ENCODE measurements at regions not wholly inside any gene's neighbourhood (a gene's known extent, or its start where the extent isn't known, plus 50 kb on each side); places are given as distances from the start of the nearest gene placed in this dataset.

- no peaks in the 10 kb centered on the region for H3K9me3 ChIP-seq (ENCODE audit: control insufficient read depth, insufficient read depth, low read length)
- H3K9me3 Mint-ChIP-seq, result peaks cover 15 to 26% of the 10 kb centered on the region in 2 donors
- no peak overlapping the region for H3K27ac Mint-ChIP-seq
- no peaks in the 10 kb centered on the region for H3K36me3 ChIP-seq (ENCODE audit: control insufficient read depth, insufficient read depth, low read length)
- no peak for TF ChIP-seq CTCF (IDR thresholded peaks at IDR 0.05)
- H3K4me1 Mint-ChIP-seq, result no peaks in the 10 kb centered on the region
- no peaks in the 10 kb centered on the region for H3K36me3 Mint-ChIP-seq
- no peak overlapping the region for H3K4me3 Mint-ChIP-seq
- no peaks in the 10 kb centered on the region for H3K27me3 Mint-ChIP-seq (ENCODE audit: low read depth in 2 of 2)
- no peaks in the 10 kb centered on the region for H3K4me1 ChIP-seq (ENCODE audit: control insufficient read depth, insufficient read depth, low read length)
- H3K27ac ChIP-seq (ENCODE audit: low read length), result no peak overlapping the region
- no peak overlapping the region for H3K4me3 ChIP-seq (ENCODE audit: low read length)
- 84% methylated on average over 9 of the region's 9 CpGs for WGBS (ENCODE audit: insufficient coverage)
- no peaks in the 10 kb centered on the region for H3K27me3 ChIP-seq (ENCODE audit: control insufficient read depth, insufficient read depth, low read length)
- DNase-seq (no peak), ATAC-seq (no peak)
- intact Hi-C loops (cut with micrococcal nuclease), result no loop called here
These were observed 189.6 kb upstream of the CSNK1A1L start for GRCh38 chr13:37295071-37295470.

- H3K27me3 Mint-ChIP-seq (ENCODE audit: low read depth in 2 of 2), result no peaks in the 10 kb centered on the region
- TF ChIP-seq CTCF (IDR thresholded peaks at IDR 0.05), result no peak
- H3K4me3 Mint-ChIP-seq, result no peak overlapping the region
- 93% methylated on average over 5 of the region's 6 CpGs for WGBS (ENCODE audit: insufficient coverage)
- no peaks in the 10 kb centered on the region for H3K27me3 ChIP-seq (ENCODE audit: control insufficient read depth, insufficient read depth, low read length)
- no peaks in the 10 kb centered on the region for H3K4me1 ChIP-seq (ENCODE audit: control insufficient read depth, insufficient read depth, low read length)
- no peak overlapping the region for H3K27ac ChIP-seq (ENCODE audit: low read length)
- no peak for DNase-seq
- ATAC-seq, result no peak
- intact Hi-C loops (cut with micrococcal nuclease), result no loop called here
- H3K9me3 ChIP-seq (ENCODE audit: control insufficient read depth, insufficient read depth, low read length), result no peaks in the 10 kb centered on the region
- no peaks in the 10 kb centered on the region for H3K36me3 Mint-ChIP-seq
- no peak overlapping the region for H3K4me3 ChIP-seq (ENCODE audit: low read length)
- H3K4me1 Mint-ChIP-seq, result no peaks in the 10 kb centered on the region
- no peaks in the 10 kb centered on the region for H3K36me3 ChIP-seq (ENCODE audit: control insufficient read depth, insufficient read depth, low read length)
- H3K9me3 Mint-ChIP-seq, result peaks cover 15 to 26% of the 10 kb centered on the region in 2 donors
- no peak overlapping the region for H3K27ac Mint-ChIP-seq
These were observed 189.0 kb upstream of the CSNK1A1L start for GRCh38 chr13:37294472-37294871.

DNA sequence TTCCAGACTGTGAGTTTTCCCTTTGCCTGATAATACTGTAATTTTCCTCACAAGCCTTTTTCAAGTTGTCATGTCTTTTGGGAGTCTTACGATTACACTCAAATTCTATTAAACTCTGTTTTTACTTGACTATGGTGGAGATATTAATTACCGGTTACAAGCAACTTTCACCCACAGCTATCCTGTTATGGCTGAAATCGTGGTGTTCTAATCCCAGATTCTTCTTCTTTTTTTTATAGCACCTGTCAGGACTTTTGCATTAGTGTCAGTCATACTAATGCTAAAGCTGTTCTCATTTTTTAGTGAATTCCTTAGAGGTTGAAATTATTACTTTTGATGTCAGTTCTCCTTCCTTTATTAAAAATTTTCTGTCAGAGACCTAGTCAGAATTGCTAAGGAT lies 187.8 kb upstream of the CSNK1A1L start:
- Histone ChIP-seq H3K36me3 (ENCODE audit: control insufficient read depth, insufficient read depth, low read length) (no peaks in the 10 kb centered on the region), H3K27ac (ENCODE audit: low read length) (no peak overlapping the region), H3K4me3 (ENCODE audit: low read length) (no peak overlapping the region), H3K27me3 (ENCODE audit: control insufficient read depth, insufficient read depth, low read length) (no peaks in the 10 kb centered on the region), H3K9me3 (ENCODE audit: control insufficient read depth, insufficient read depth, low read length) (no peaks in the 10 kb centered on the region), H3K4me1 (ENCODE audit: control insufficient read depth, insufficient read depth, low read length) (no peaks in the 10 kb centered on the region)
- peaks cover 13 to 21% of the 10 kb centered on the region in 2 donors for H3K9me3 Mint-ChIP-seq
- TF ChIP-seq CTCF (IDR thresholded peaks at IDR 0.05), result no peak
- no peak overlapping the region for H3K4me3 Mint-ChIP-seq
- H3K36me3 Mint-ChIP-seq, result no peaks in the 10 kb centered on the region
- DNase-seq (no peak), ATAC-seq (no peak)
- no peak overlapping the region for H3K27ac Mint-ChIP-seq
- H3K4me1 Mint-ChIP-seq, result no peaks in the 10 kb centered on the region
- intact Hi-C loops (cut with micrococcal nuclease), result no loop called here
- H3K27me3 Mint-ChIP-seq (ENCODE audit: low read depth in 2 of 2), result no peaks in the 10 kb centered on the region
- WGBS (ENCODE audit: insufficient coverage), result 92% methylated on average over 2 of the region's 3 CpGs

- peaks cover 14 to 17% of the 10 kb centered on the region in 2 donors for H3K9me3 Mint-ChIP-seq
- H3K27me3 Mint-ChIP-seq (ENCODE audit: low read depth in 2 of 2), result no peaks in the 10 kb centered on the region
- H3K4me3 ChIP-seq (ENCODE audit: low read length), result no peak overlapping the region
- H3K4me1 Mint-ChIP-seq, result no peaks in the 10 kb centered on the region
- DNase-seq, result no peak
- no peak overlapping the region for H3K27ac ChIP-seq (ENCODE audit: low read length)
- no CpG with 5 or more reads among the region's 6 CpGs for WGBS (ENCODE audit: insufficient coverage)
- TF ChIP-seq CTCF (IDR thresholded peaks at IDR 0.05), result no peak
- no peaks in the 10 kb centered on the region for H3K27me3 ChIP-seq (ENCODE audit: control insufficient read depth, insufficient read depth, low read length)
- no peak overlapping the region for H3K4me3 Mint-ChIP-seq
- H3K4me1 ChIP-seq (ENCODE audit: control insufficient read depth, insufficient read depth, low read length), result no peaks in the 10 kb centered on the region
- H3K36me3 ChIP-seq (ENCODE audit: control insufficient read depth, insufficient read depth, low read length), result no peaks in the 10 kb centered on the region
- H3K9me3 ChIP-seq (ENCODE audit: control insufficient read depth, insufficient read depth, low read length), result no peaks in the 10 kb centered on the region
- ATAC-seq, result no peak
- no peaks in the 10 kb centered on the region for H3K36me3 Mint-ChIP-seq
- intact Hi-C loops (cut with micrococcal nuclease), result no loop called here
- no peak overlapping the region for H3K27ac Mint-ChIP-seq
These were observed 185.4 kb upstream of the CSNK1A1L start for GRCh38 chr13:37290716-37291505.
